Sciatic nerve (tissue), 2 donors: ENCODE measurements at regions not wholly inside any gene's neighbourhood (a gene's known extent, or its start where the extent isn't known, plus 50 kb on each side); places are given as distances from the start of the nearest gene placed in this dataset.

ENCODE experiments used
- ATAC-seq: fragments of 200-7000 bp; cut with Tn5 transposase; one replicate; pipeline ENCODE4 v1.9.1; 2020; ENCODE audit warnings: mild to moderate bottlenecking, moderate library complexity
- DNase-seq: peaks from one replicate; pipeline ENCODE4 v3.0.0-alpha.2; 2020; ENCODE audit warnings: low spot score
- intact Hi-C: fragments of 100-400 bp; cut with DNase I; formaldehyde crosslinking; loops from one replicate; pipeline ENCODE4 v1.14.2; 2022
- donor health status: DM: no; HTN: no; CAD: no.
- donor health status: DM: no; HTN: no; CAD: no.

GRCh38 chr3:148360051-148360450 lies 337.7 kb upstream of the AGTR1 start:
- intact Hi-C loops: no loop called here
- no peak for DNase-seq
- no peak for ATAC-seq

DNA sequence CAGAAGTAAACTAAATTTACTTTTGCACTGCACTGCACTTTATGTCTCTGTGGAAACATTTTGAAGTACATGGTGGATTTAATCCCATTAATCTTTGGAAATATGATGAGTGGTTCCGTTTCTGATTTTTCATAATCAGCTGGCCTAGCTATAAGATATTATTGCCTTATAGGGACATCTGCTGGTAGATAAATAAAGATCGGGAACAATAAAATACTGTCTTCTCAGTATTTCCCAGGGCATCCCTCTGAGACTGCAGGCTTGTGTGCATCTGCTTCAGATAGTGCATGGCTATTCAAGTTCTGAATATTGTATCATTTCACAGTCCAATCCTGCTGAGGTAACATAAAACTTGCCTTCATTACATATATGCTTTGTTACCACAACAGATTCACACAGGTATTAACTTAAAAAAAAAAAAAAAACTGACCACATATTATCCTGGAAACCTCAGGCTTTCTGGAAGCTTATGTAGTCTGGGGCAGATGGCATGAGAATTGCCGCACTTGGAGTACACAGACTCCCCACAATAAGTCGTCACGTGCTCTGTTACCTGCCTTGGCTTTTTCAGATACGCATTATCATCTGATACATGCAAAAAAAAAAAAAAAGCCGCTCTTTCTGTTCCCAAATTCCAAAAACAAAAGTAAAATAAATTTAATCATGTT lies 330.8 kb upstream of the AGTR1 start:
- intact Hi-C loops: no loop called here
- ATAC-seq (no peak), DNase-seq (no peak)

GRCh38 chr3:148367756-148368155 lies 329.9 kb upstream of the AGTR1 start:
- DNase-seq: no peak
- ATAC-seq: no peak
- intact Hi-C loops: no loop called here

GRCh38 chr3:148369381-148369780 lies 328.3 kb upstream of the AGTR1 start:
- no peak for DNase-seq
- intact Hi-C loops: no loop called here
- no peak for ATAC-seq

GRCh38 chr3:148372206-148372875 lies 325.4 kb upstream of the AGTR1 start:
- DNase-seq (no peak), ATAC-seq (no peak)
- intact Hi-C loops: no loop called here

- ATAC-seq: no peak
- DNase-seq: no peak
- intact Hi-C loops: no loop called here
Observed at GRCh38 chr3:148373961-148374360, 323.7 kb upstream of the AGTR1 start.

DNA sequence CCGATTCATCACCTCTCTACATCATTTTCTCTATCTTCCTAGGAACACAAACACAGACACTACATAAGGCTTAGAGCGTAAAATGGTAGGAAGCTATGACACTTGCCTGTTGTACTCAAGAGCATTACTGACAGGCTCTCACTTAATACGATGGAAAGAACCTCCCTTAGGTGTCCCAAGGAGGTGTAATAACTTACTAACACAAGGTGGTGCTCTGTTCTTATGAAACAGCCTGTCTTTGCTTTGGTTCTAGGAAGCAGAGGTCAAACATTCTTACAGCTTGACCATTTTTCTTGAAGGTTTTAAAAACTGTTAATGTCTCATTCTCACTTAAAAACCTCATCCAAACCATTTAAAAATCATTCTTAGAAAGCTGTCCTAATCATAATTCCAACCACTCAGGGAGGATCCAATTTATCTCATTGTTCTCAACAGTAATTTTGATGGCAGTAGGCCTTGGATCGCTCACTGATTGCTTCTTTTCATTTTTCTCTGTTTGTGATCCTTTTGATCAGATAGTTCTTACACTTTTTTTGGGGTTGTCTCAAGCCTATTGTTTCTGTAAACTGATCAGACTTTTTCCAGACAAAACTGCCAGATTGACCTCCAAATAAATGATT lies 317.8 kb upstream of the AGTR1 start:
- intact Hi-C loops: no loop called here
- peak; percentile 91 for ATAC-seq
- DNase-seq: no peak

DNA sequence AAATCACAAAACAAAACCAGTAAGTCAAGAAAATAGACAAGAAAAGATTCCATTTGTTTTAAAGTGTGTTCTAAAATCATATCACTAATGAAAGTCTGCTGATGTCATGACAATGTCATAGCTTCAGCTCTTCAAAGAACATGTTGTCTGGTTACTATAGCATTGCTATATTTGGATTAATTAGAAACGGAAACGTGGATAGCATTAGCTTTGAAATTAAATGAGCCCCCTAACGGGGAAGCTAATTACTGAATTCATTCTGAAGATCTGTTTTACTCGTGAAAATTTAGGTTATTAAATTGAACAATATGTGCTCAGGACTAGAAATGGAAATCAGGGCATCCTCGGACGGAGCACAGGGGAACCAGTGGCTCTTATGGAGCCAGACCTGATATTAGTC lies 316.7 kb upstream of the AGTR1 start:
- no peak for DNase-seq
- intact Hi-C loops: no loop called here
- no peak for ATAC-seq

DNA sequence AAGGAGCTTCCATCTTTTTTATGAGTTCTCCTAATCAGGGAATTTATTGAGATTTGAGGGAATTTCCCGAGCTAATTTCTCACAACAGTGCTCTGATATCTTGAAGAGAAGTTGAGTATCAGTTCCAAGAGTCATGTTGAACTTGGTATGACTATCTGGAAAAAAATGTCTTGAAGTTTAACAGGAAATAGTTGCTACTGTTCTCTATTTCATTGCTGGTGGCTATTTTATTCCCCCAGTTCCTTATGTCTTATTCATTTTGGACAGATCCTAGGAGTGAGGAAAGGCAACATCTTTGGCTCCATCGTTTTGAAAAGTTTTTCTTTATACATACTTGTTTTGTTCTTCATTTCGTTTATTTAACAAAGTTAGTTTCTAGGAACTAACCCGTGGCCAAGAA lies 307.8 kb upstream of the AGTR1 start:
- ATAC-seq: no peak
- intact Hi-C loops: no loop called here

DNA sequence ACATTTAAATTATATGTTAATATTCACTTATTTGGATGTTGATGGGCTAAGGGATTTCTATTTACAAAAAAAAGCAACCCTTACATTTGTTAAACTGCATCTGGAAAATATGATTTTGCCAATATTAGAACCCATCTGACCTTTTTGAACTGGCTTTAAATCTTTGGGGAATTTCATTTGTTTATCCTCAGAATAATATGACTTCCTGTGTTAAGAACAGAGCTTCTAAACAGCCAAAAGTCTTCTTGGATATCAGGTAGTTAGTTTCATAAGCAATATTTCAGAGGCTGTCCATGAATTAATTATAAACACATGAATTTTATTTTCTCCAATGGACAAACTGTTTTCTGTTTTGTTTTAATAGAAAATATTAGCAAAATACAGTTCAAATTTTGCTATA lies 301.9 kb upstream of the AGTR1 start:
- DNase-seq: no peak
- intact Hi-C loops: no loop called here
- ATAC-seq: no peak

More for the DNA sequence above, 307.8 kb upstream of the AGTR1 start:
- no peak for DNase-seq

DNA sequence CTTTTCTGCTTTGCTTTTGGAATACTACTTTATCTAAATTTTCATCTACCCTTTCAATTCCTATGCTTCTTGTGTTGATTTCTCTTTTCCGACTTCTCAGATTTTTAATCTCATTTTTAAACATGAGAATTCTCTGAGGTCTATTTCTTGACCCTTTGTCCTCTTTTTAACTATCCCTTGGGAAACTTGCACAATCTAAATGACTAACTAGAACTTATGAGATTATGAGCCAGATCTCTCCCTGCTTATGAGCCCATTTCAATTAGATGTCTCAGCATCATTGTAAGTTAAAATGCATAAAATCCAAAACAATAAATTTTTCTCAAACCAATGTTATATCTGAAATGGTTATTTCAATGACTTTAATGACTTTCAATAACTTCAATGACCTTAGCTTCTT lies 296.9 kb upstream of the AGTR1 start:
- DNase-seq (no peak), ATAC-seq (no peak)
- intact Hi-C loops: loop anchor here (1.0 kb wide), 1 partner anchor 16 kb away; no protein-coding TSS in a partner anchor

- ATAC-seq (no peak), DNase-seq (no peak)
- intact Hi-C loops: no loop called here
Observed at GRCh38 chr3:148408667-148409066, 289.0 kb upstream of the AGTR1 start.

DNA sequence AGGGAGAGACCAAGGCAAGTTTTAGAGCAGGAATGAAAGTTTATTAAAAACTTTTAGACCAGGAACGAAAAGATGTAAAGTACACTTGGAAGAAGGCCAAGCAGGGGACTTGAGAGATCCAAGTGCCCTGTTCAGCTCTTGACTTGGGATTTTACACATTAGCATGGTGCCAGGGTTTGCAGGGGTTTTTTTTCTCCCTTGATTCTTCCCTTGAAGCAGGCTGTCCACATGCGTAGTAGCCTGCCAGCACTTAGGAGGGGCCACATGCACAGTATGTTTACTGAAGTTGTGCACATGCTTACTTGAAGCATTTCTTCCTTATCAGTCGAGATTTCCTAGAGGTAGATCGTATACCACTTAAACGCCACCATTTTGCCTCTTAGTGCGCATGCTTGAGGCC lies 277.5 kb upstream of the AGTR1 start:
- intact Hi-C loops: no loop called here
- ATAC-seq: no peak
- DNase-seq: no peak

- ATAC-seq: no peak
- intact Hi-C loops: no loop called here
- DNase-seq: no peak
Observed at GRCh38 chr3:148428862-148429605, 268.7 kb upstream of the AGTR1 start.

- intact Hi-C loops: no loop called here
- no peak for ATAC-seq
- no peak for DNase-seq
Observed at GRCh38 chr3:148433665-148434064, 264.0 kb upstream of the AGTR1 start.

DNA sequence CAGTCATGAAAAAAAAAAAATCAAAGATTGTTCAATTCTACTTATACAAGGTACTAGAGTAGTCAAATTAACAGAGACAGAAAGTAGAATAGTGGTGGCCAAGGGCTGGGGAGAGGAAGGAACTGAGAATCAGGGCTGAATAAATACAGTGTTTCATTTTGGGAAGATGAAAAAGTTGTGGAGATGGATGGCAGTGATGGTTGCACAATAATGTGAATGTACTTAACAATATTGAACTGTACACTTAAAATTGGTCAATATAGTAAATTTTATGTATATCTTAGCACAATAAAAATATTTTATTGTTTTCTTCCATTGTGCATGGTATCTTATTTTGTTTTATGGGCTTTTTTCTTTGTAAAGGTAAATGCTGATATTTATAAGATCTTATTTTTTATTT lies 262.2 kb upstream of the AGTR1 start:
- DNase-seq (no peak), ATAC-seq (no peak)
- intact Hi-C loops: no loop called here

DNA sequence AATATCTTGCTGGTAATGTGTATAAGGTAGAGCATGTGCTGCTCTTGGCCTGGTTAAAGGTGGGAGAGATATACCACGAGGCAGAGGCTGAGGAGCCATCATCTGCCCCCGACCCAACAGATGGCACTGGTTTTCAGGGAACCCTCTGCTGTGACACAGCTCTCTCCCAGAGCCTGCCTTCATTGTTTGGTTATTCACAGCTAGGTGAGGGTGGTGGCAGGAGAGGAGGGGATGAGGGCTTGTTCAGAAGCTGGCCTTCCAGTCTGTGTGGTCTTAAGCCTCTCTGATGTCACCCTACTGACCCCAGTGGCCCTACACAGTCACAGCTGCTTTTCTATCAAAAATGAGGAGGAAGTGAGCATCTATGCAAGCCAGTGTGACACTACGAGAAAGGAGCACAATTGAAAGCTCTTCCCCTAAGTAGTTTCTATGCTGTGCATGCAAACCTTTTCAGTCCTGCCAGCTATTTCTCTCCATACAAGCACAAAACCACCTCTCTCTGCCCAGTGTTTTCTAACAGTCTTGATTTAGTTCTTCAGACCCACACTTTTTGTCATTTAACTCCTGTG lies 258.4 kb upstream of the AGTR1 start:
- intact Hi-C loops: no loop called here
- ATAC-seq (no peak), DNase-seq (no peak)

- intact Hi-C loops: no loop called here
- DNase-seq: no peak
- ATAC-seq: no peak
Observed at GRCh38 chr3:148441191-148441590, 256.5 kb upstream of the AGTR1 start.

- no peak for ATAC-seq
- DNase-seq: no peak
- intact Hi-C loops: no loop called here
Observed at GRCh38 chr3:148450819-148451218, 246.9 kb upstream of the AGTR1 start.

DNA sequence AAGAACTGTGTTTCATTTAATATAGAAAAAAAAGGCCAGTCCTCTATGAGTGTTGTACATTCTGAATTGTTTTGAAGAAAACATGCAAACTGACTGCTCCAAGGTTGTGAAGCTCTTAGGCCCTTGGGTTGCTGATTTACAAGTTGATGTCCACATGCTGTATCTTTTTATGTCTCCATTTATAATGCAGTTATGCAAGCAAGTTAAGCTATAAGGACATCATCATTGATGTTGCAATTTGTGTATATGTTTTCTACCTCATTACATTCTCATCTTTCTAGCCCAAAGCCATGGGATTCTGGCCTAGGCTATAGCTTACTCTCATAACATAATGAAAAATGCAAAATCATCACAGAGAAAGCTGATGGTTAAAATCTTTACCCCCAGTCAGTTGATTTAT lies 245.7 kb upstream of the AGTR1 start:
- intact Hi-C loops: no loop called here
- DNase-seq (no peak), ATAC-seq (no peak)
